T-helper 17 cell (primary cell): ENCODE measurements at regions not wholly inside any gene's neighbourhood (a gene's known extent, or its start where the extent isn't known, plus 50 kb on each side); places are given as distances from the start of the nearest gene placed in this dataset.

Experiments used
- ATAC-seq: fragments of 150-1000 bp; cut with Tn5 transposase; 2 replicates; pipeline ENCODE4 v1.10.0; 2021; ENCODE audit warnings: mild to moderate bottlenecking, moderate library complexity
- DNase-seq, 3 donors: peaks; one replicate each; pipeline versions ENCODE4 v3.0.0 to v3.0.0-alpha.2; 2020 to 2021
- H3K9me3 ChIP-seq: one replicate; pipeline ENCODE4 v1.7.0; 2013; ENCODE audit warnings: low read length, mild to moderate bottlenecking; ENCODE audit not compliant: control insufficient read depth, poor library complexity, severe bottlenecking
- H3K27ac Mint-ChIP-seq: one replicate; pipeline ENCODE4 v1.8.0; 2022; ENCODE audit warnings: mild to moderate bottlenecking, moderate library complexity, mixed read lengths
- H3K27me3 Mint-ChIP-seq: one replicate; pipeline ENCODE4 v1.8.0; 2022; ENCODE audit warnings: mixed read lengths
- H3K36me3 Mint-ChIP-seq: one replicate; pipeline ENCODE4 v1.8.0; 2022; ENCODE audit warnings: low read depth, mixed read lengths
- H3K4me1 Mint-ChIP-seq: one replicate; pipeline ENCODE4 v1.8.0; 2022; ENCODE audit warnings: mild to moderate bottlenecking, mixed read lengths
- H3K4me3 Mint-ChIP-seq: one replicate; pipeline ENCODE4 v1.8.0; 2022; ENCODE audit warnings: mild to moderate bottlenecking, moderate library complexity, mixed read lengths

- ATAC-seq (no peak), DNase-seq (no peak)
- Mint-ChIP-seq H3K4me1 (no peaks in the 10 kb centered on the region), H3K27ac (no peak overlapping the region), H3K4me3 (no peak overlapping the region), H3K27me3 (peaks cover 22% of the 10 kb centered on the region), H3K36me3 (no peaks in the 10 kb centered on the region)
- no peaks in the 10 kb centered on the region for H3K9me3 ChIP-seq
These were observed 122.0 kb downstream of the GAS1 start for GRCh38 chr9:86825299-86825698.

- Mint-ChIP-seq H3K4me1 (no peaks in the 10 kb centered on the region), H3K36me3 (no peaks in the 10 kb centered on the region), H3K27me3 (peaks cover 30% of the 10 kb centered on the region), H3K4me3 (no peak overlapping the region), H3K27ac (no peak overlapping the region)
- ATAC-seq (no peak), DNase-seq (no peak)
- H3K9me3 ChIP-seq: no peaks in the 10 kb centered on the region
These were observed 125.1 kb downstream of the GAS1 start for GRCh38 chr9:86822006-86822801.

- Mint-ChIP-seq H3K36me3 (no peaks in the 10 kb centered on the region), H3K4me1 (no peaks in the 10 kb centered on the region), H3K4me3 (no peak overlapping the region), H3K27ac (no peak overlapping the region), H3K27me3 (peaks cover 36% of the 10 kb centered on the region)
- DNase-seq (no peak), ATAC-seq (no peak)
- H3K9me3 ChIP-seq: no peaks in the 10 kb centered on the region
These were observed 126.1 kb downstream of the GAS1 start for GRCh38 chr9:86821006-86821845.

- Mint-ChIP-seq H3K4me3 (no peak overlapping the region), H3K4me1 (no peaks in the 10 kb centered on the region), H3K27ac (no peak overlapping the region), H3K27me3 (peaks cover 41% of the 10 kb centered on the region), H3K36me3 (no peaks in the 10 kb centered on the region)
- ATAC-seq: no peak
- DNase-seq: no peak
- no peaks in the 10 kb centered on the region for H3K9me3 ChIP-seq
These were observed 127.8 kb downstream of the GAS1 start for GRCh38 chr9:86819552-86819951.

- no peaks in the 10 kb centered on the region for H3K4me1 Mint-ChIP-seq
- H3K36me3 Mint-ChIP-seq: no peaks in the 10 kb centered on the region
- H3K27ac Mint-ChIP-seq: no peak overlapping the region
- no peak overlapping the region for H3K4me3 Mint-ChIP-seq
- DNase-seq (no peak), ATAC-seq (no peak)
- H3K9me3 ChIP-seq: no peaks in the 10 kb centered on the region
- peaks cover 42% of the 10 kb centered on the region for H3K27me3 Mint-ChIP-seq
These were observed 128.7 kb downstream of the GAS1 start for GRCh38 chr9:86818636-86819035.

- Mint-ChIP-seq H3K4me3 (no peak overlapping the region), H3K4me1 (no peaks in the 10 kb centered on the region), H3K27me3 (peaks cover 37% of the 10 kb centered on the region), H3K36me3 (no peaks in the 10 kb centered on the region), H3K27ac (no peak overlapping the region)
- DNase-seq (no peak), ATAC-seq (no peak)
- H3K9me3 ChIP-seq: no peaks in the 10 kb centered on the region
These were observed 130.4 kb downstream of the GAS1 start for GRCh38 chr9:86816868-86817267.

GRCh38 chr9:86816366-86816765 is 130.9 kb downstream of the GAS1 start:
- Mint-ChIP-seq H3K27ac (no peak overlapping the region), H3K36me3 (no peaks in the 10 kb centered on the region), H3K4me3 (no peak overlapping the region), H3K27me3 (peaks cover 36% of the 10 kb centered on the region), H3K4me1 (no peaks in the 10 kb centered on the region)
- no peaks in the 10 kb centered on the region for H3K9me3 ChIP-seq
- DNase-seq (no peak), ATAC-seq (no peak)

- H3K9me3 ChIP-seq: no peaks in the 10 kb centered on the region
- H3K4me1 Mint-ChIP-seq: no peaks in the 10 kb centered on the region
- DNase-seq: no peak
- H3K36me3 Mint-ChIP-seq: no peaks in the 10 kb centered on the region
- no peak overlapping the region for H3K27ac Mint-ChIP-seq
- no peak for ATAC-seq
- H3K27me3 Mint-ChIP-seq: peaks cover 27% of the 10 kb centered on the region
- no peak overlapping the region for H3K4me3 Mint-ChIP-seq
These were observed 134.7 kb downstream of the GAS1 start for GRCh38 chr9:86812616-86813015.

- Mint-ChIP-seq H3K27me3 (peaks cover 12% of the 10 kb centered on the region), H3K4me3 (no peak overlapping the region), H3K27ac (no peak overlapping the region), H3K36me3 (no peaks in the 10 kb centered on the region), H3K4me1 (no peaks in the 10 kb centered on the region)
- no peaks in the 10 kb centered on the region for H3K9me3 ChIP-seq
- ATAC-seq: no peak
- DNase-seq: no peak
These were observed 137.4 kb downstream of the GAS1 start for GRCh38 chr9:86809759-86810367.

GRCh38 chr9:86809151-86809550 is 138.2 kb downstream of the GAS1 start:
- H3K36me3 Mint-ChIP-seq: no peaks in the 10 kb centered on the region
- no peaks in the 10 kb centered on the region for H3K4me1 Mint-ChIP-seq
- H3K27me3 Mint-ChIP-seq: peaks cover 12% of the 10 kb centered on the region
- H3K27ac Mint-ChIP-seq: no peak overlapping the region
- ATAC-seq (no peak), DNase-seq (no peak)
- no peaks in the 10 kb centered on the region for H3K9me3 ChIP-seq
- no peak overlapping the region for H3K4me3 Mint-ChIP-seq

GRCh38 chr9:86807367-86807976 is 139.8 kb downstream of the GAS1 start:
- no peaks in the 10 kb centered on the region for H3K36me3 Mint-ChIP-seq
- no peaks in the 10 kb centered on the region for H3K9me3 ChIP-seq
- DNase-seq (no peak), ATAC-seq (no peak)
- no peak overlapping the region for H3K27ac Mint-ChIP-seq
- no peak overlapping the region for H3K4me3 Mint-ChIP-seq
- no peaks in the 10 kb centered on the region for H3K4me1 Mint-ChIP-seq
- peaks cover 5% of the 10 kb centered on the region for H3K27me3 Mint-ChIP-seq

GRCh38 chr9:86804011-86804410 is 143.3 kb downstream of the GAS1 start:
- no peaks in the 10 kb centered on the region for H3K9me3 ChIP-seq
- Mint-ChIP-seq H3K27me3 (peaks cover 9% of the 10 kb centered on the region), H3K4me1 (no peaks in the 10 kb centered on the region), H3K27ac (no peak overlapping the region), H3K4me3 (no peak overlapping the region), H3K36me3 (no peaks in the 10 kb centered on the region)
- DNase-seq: no peak
- no peak for ATAC-seq
